Mucosa of descending colon (tissue), 3 donors: ENCODE measurements at regions not wholly inside any gene's neighbourhood (a gene's known extent, or its start where the extent isn't known, plus 50 kb on each side); places are given as distances from the start of the nearest gene placed in this dataset.

Experiments
- ATAC-seq: fragments of 200-7000 bp; cut with Tn5 transposase; one replicate; pipeline ENCODE4 v1.9.1; 2020; ENCODE audit warnings: mild to moderate bottlenecking, moderate library complexity
- DNase-seq, 3 donors: peaks; one replicate each; pipeline ENCODE4 v3.0.0-alpha.2; 2020
- H3K36me3 ChIP-seq: fragments of 200-600 bp; one replicate; pipeline ENCODE4 v1.8.0; 2021; ENCODE audit warnings: low read depth, mild to moderate bottlenecking
- H3K4me1 ChIP-seq: fragments of 200-600 bp; one replicate; pipeline ENCODE4 v1.8.0; 2021; ENCODE audit warnings: low read depth, mild to moderate bottlenecking
- H3K4me3 ChIP-seq: fragments of 200-600 bp; one replicate; pipeline ENCODE4 v1.8.0; 2021; ENCODE audit warnings: mild to moderate bottlenecking
- H3K9me3 ChIP-seq: fragments of 200-600 bp; one replicate; pipeline ENCODE4 v1.8.0; 2021; ENCODE audit warnings: mild to moderate bottlenecking
- intact Hi-C, 2 donors: fragments of 100-400 bp; cut with DNase I in 1 of 2; cut with micrococcal nuclease in 1 of 2; formaldehyde crosslinking; loops; one replicate each; pipeline versions ENCODE4 v1.11.0 to v1.11.1; 2022; cut with DNase I, micrococcal nuclease
- TF ChIP-seq, protein P1 (sequence below): fragments of 200-600 bp; IDR thresholded peaks from one replicate; pipeline ENCODE4 v1.8.0; 2022; ENCODE audit warnings: antibody characterized with exemption, mild to moderate bottlenecking
- donor health status: DM: no; HTN: no; CAD: no; lungs with moderate emphysema.
- donor health status: DM: no; HTN: no; CAD: no.
- donor health status: DM: no; HTN: yes; CAD: no.

DNA sequence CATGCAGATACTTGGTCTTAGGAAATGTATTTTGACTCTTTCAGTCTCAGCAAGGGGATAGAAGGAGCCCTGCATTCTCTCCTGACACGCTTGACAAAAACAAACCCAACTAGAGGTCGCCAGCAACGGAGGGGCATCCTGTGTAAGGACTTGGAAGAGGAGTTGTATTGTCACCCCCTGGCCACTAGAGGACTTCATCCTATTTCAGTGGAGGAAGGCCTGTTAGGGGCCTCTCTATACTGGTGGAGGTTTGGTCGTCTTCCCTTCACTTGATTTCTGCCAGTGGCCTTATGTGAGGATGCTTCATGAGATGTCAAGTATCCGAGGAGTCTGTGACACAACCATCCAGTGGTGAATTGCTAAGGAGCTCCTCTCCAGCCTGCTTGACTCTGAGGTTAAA, 122.8 kb upstream of the STC2 start:
- ATAC-seq (no peak), DNase-seq (no peak)
- Histone ChIP-seq H3K4me3 (no peak overlapping the region), H3K9me3 (no peaks in the 10 kb centered on the region), H3K36me3 (no peaks in the 10 kb centered on the region), H3K4me1 (no peaks in the 10 kb centered on the region)
- TF ChIP-seq, protein P1, sequence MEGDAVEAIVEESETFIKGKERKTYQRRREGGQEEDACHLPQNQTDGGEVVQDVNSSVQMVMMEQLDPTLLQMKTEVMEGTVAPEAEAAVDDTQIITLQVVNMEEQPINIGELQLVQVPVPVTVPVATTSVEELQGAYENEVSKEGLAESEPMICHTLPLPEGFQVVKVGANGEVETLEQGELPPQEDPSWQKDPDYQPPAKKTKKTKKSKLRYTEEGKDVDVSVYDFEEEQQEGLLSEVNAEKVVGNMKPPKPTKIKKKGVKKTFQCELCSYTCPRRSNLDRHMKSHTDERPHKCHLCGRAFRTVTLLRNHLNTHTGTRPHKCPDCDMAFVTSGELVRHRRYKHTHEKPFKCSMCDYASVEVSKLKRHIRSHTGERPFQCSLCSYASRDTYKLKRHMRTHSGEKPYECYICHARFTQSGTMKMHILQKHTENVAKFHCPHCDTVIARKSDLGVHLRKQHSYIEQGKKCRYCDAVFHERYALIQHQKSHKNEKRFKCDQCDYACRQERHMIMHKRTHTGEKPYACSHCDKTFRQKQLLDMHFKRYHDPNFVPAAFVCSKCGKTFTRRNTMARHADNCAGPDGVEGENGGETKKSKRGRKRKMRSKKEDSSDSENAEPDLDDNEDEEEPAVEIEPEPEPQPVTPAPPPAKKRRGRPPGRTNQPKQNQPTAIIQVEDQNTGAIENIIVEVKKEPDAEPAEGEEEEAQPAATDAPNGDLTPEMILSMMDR = no peak
- intact Hi-C loops = no loop called here

DNA sequence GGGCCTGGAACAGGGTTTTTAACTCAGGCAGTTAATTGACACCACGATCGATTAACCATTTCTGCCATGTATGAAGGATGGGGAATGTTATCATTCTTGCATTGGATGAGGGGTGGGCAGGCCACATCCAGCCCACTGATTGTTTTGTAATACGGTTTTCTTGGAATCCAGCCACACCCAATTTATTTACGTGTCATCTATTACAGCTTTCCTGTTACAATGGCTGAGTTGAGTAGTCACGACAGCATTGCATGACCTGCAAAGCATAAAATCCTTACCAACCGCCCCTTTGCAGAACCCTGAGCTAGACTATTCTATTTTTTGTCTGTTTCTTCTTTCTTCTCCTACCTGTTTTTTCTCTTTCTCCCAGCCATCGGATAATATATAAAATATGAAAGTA, 122.0 kb upstream of the STC2 start:
- intact Hi-C loops = no loop called here
- no peak for ATAC-seq
- DNase-seq = no peak
- TF ChIP-seq, protein P1 = no peak
- Histone ChIP-seq H3K9me3 (no peaks in the 10 kb centered on the region), H3K4me1 (no peaks in the 10 kb centered on the region), H3K4me3 (no peak overlapping the region), H3K36me3 (no peaks in the 10 kb centered on the region)

DNA sequence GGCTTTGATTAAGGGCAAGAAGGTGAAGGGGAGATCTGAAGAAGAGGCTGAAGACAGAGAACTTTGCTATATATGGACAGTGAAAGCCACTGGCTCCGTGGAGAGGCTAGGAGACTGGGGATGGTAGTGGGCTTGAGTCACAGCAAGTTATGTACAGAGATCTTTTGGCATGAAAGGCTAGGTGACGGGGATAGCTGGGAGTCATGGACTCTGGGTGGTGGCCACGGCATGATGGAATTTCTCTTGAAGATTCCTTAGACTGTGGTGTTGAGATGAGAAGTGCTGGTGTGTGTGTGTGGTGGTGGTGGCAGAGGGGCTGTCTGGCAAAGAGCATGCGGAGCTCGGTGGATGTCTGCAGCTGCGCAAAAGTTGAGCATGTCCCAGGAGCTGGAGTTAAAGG, 120.6 kb upstream of the STC2 start:
- Histone ChIP-seq H3K36me3 (no peaks in the 10 kb centered on the region), H3K9me3 (no peaks in the 10 kb centered on the region), H3K4me3 (no peak overlapping the region), H3K4me1 (no peaks in the 10 kb centered on the region)
- intact Hi-C loops = no loop called here
- TF ChIP-seq, protein P1 = no peak
- no peak for ATAC-seq
- no peak for DNase-seq

DNA sequence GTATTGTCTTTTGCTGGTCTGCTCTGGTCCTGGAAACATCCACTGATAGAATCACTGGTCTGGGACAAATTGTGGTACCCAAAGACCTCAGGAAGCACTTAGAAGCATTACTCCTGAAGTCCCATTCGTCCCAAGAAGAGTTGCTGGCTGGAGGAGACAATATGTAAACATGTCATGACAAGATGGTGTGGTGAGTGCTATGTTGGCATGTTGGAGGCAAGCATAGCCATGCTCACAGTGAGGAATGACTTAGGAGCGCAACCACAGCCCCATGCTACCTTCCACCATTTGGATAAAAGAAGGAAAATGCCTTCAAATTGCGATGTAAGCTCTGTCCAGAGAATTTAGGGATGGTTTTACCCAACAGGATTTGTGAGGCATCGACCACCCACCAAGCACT, 115.8 kb upstream of the STC2 start:
- Histone ChIP-seq H3K9me3 (no peaks in the 10 kb centered on the region), H3K4me1 (no peaks in the 10 kb centered on the region), H3K36me3 (no peaks in the 10 kb centered on the region), H3K4me3 (no peak overlapping the region)
- ATAC-seq (no peak), DNase-seq (no peak)
- TF ChIP-seq, protein P1 = no peak
- intact Hi-C loops = no loop called here

DNA sequence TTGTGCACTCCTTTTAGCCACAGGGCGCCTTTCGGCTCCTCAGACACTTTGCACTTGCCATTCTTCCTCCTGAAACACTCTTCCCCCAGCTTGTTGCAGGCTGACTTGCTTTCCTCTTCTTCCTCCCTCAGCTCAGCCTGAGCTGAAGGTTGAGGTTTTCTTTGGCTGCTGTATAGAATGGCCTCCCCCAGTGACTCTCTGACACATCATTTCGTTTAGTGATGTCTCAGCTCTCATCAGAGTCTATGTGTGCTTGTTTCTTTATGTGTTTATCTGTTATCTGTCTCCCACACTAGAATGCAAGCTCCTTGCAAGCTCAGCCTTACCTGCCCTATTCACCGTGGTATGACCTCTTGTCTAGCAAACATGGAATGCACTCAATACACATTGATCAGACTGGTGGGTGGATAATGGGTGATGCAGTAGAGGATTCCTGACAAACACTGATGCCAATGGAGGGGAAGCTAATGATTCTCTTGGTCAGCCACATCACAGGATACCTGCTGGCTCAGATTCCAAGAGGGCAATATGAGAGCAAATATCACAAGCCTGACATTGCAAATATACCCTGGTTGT, 112.9 kb upstream of the STC2 start:
- ATAC-seq (no peak), DNase-seq (no peak)
- H3K9me3 ChIP-seq = no peaks in the 10 kb centered on the region
- no peak overlapping the region for H3K4me3 ChIP-seq
- H3K36me3 ChIP-seq = no peaks in the 10 kb centered on the region
- intact Hi-C loops = no loop called here
- no peaks in the 10 kb centered on the region for H3K4me1 ChIP-seq
- TF ChIP-seq, protein P1 = no peak

DNA sequence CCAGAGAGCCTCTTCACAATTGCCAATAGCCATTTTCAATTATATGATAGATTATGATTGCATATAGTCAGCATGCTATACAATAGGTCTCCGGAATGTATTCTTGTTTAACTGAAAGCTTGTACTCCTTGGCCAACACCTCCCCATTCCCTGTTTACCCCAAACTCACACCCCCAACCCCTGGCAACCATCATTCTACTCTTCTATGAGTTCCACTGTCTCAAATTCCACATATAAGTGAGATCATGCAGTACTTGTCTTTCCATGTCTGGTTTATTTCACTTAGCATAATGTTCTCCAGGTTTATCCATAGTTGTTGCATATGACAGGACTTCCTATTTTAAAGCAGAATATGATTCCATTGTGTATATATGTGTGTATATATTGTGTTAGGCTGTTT, 110.7 kb upstream of the STC2 start:
- ATAC-seq (no peak), DNase-seq (no peak)
- Histone ChIP-seq H3K36me3 (no peaks in the 10 kb centered on the region), H3K9me3 (no peaks in the 10 kb centered on the region), H3K4me1 (no peaks in the 10 kb centered on the region), H3K4me3 (no peak overlapping the region)
- TF ChIP-seq, protein P1 = no peak
- intact Hi-C loops = no loop called here
